Nephron progenitor cell (in vitro differentiated cells): ENCODE measurements at regions not wholly inside any gene's neighbourhood (a gene's known extent, or its start where the extent isn't known, plus 50 kb on each side); places are given as distances from the start of the nearest gene placed in this dataset.

ENCODE experiments used
- DNase-seq: peaks from one replicate; pipeline ENCODE4 v3.0.0; 2021
- H3K27ac Mint-ChIP-seq: 2 replicates; pipeline ENCODE4 v1.8.0; 2021; ENCODE audit warnings: mild to moderate bottlenecking, moderate library complexity, mixed read lengths
- H3K27me3 Mint-ChIP-seq: 2 replicates; pipeline ENCODE4 v1.8.0; 2021; ENCODE audit warnings: mild to moderate bottlenecking, low read depth, mixed read lengths; ENCODE audit not compliant: poor library complexity
- H3K36me3 Mint-ChIP-seq: 2 replicates; pipeline ENCODE4 v1.8.0; 2021; ENCODE audit warnings: low read depth, mixed read lengths
- H3K4me1 Mint-ChIP-seq: 2 replicates; pipeline ENCODE4 v1.8.0; 2021; ENCODE audit warnings: mixed read lengths
- H3K4me3 Mint-ChIP-seq: 2 replicates; pipeline ENCODE4 v1.8.0; 2021; ENCODE audit warnings: mild to moderate bottlenecking, moderate library complexity, mixed read lengths
- H3K9me3 Mint-ChIP-seq: 2 replicates; pipeline ENCODE4 v1.8.0; 2021; ENCODE audit warnings: mild to moderate bottlenecking, moderate library complexity, mixed read lengths
- CTCF ChIP-seq: fragments of 200-600 bp; sonication (generic); IDR thresholded peaks from 2 replicates; pipeline ENCODE4 v1.5.0; 2021; ENCODE audit warnings: antibody characterized with exemption

DNA sequence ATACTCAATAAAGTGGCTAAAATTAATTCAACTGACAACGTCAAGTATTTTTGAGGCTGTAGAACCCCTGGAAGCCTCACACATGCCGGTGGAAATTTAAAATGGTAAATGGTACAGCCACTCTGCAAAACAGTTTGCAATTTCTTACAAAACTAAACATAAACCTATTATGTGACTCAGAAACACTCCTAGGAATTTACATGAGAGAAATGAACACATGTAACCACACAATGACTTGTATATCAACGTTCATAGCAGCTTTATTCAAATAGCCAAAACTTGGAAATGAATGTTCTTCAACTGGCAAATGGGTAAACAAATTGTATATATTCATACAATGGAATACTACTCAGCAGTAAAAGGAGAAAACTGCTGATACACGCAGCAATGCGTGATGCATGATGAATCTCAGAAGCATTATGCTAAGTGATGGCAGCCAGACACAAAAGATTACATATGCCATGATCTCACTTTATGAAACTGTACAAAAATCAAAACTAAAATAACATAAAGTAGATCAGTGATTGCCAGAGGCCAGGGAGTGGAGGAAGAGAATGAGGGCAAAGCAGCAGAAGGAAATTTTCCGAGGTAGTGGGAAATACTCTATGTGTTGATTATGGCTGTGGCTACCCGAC is 112.5 kb downstream of the FAM50B start:
- Mint-ChIP-seq H3K27ac (no peak overlapping the region), H3K4me3 (no peak overlapping the region), H3K9me3 (peaks cover 9% of the 10 kb centered on the region), H3K36me3 (no peaks in the 10 kb centered on the region), H3K4me1 (no peaks in the 10 kb centered on the region), H3K27me3 (peaks cover 6% of the 10 kb centered on the region)
- no peak for TF ChIP-seq CTCF
- DNase-seq: no peak

DNA sequence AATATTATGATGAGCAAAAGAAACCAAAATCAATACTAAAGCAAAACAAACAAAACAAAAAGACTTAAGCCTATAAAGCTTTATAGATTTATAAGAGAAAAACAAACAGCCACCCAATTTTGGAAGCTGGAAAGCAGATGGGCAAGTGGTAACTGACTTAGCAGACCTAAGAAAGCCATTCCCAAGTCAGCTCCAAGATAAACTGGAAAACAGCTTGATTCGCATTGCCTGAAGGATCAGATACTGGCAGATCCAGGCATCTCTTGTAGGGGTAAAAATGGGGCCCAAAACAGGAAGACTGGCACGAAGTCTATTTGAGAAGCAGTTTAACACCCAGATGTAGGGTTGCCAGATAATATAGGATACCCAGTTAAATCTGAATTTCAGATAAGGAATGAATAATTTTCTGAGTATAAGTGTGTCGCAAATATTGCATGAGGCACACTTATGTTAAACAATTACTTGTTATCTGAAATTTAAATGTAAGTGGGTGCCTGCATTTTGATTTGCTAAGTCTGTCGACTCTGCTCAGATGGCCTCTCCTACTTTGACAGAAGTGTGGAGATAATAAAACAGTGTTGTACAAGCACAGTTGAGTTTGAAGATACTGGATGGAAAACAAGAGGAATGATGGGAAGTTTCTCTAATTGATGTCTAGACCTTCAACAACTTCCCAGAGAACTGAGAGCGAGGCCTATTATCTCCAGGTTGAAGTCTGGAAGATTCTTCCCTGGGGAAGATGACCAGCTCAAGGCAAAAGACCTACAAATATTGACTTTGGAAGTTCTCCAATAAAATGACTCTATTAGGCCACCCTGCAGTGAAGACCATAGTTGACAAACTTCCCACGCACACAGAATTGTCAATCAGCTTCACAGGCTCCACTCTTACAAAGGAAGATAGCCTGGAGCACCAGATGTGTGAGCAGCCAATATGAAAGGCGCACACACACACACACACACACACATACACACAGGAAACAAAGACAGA is 113.4 kb downstream of the FAM50B start:
- no peak for DNase-seq
- no peak for TF ChIP-seq CTCF
- Mint-ChIP-seq H3K36me3 (no peaks in the 10 kb centered on the region), H3K4me1 (no peaks in the 10 kb centered on the region), H3K27ac (no peak overlapping the region), H3K27me3 (peaks cover 6% of the 10 kb centered on the region), H3K4me3 (no peak overlapping the region), H3K9me3 (peaks cover 9% of the 10 kb centered on the region)

GRCh38 chr6:3963426-3963825 is 114.3 kb downstream of the FAM50B start:
- Mint-ChIP-seq H3K4me1 (no peaks in the 10 kb centered on the region), H3K36me3 (peaks cover 1% of the 10 kb centered on the region), H3K27me3 (peaks cover 6% of the 10 kb centered on the region), H3K9me3 (peaks cover 5% of the 10 kb centered on the region), H3K4me3 (no peak overlapping the region), H3K27ac (no peak overlapping the region)
- no peak for DNase-seq
- no peak for TF ChIP-seq CTCF

DNA sequence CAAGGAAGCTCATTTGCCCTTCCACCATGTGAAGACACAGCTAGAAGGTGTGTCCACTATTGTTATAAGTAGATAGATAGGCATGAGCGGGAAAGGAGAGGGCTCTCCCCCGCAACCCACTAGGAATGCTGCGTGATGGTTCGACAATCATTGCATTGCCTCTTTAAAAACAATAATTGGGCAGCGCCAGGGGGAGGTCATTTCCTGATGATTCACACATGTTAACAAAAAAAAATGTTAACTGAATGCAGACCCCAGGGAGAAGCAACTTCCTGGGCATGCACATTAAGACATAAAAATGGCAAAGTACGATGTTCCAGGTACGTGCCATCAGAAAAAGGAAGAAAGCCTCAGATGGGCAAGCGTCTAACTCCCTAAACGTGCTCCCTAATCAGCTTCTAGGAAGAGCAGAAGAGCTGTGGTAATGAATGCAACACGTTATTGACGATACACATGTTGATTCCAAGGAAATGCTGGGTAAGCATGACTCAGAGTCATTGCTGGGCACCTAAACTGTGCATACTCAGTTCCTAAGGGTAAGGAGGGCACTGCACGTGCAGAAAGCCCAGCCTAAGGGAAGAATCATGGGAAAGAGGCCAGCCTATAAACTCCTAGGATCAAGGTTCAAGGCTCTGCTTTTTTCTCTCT is 113.7 kb downstream of the FAM217A start:
- TF ChIP-seq CTCF: no peak
- H3K4me1 Mint-ChIP-seq: no peaks in the 10 kb centered on the region
- no peak for DNase-seq

GRCh38 chr6:3966426-3966825 is 112.5 kb downstream of the FAM217A start:
- H3K27me3 Mint-ChIP-seq: peaks cover 2% of the 10 kb centered on the region
- no peak for DNase-seq
- no peak overlapping the region for H3K4me3 Mint-ChIP-seq
- TF ChIP-seq CTCF: no peak
- no peaks in the 10 kb centered on the region for H3K4me1 Mint-ChIP-seq
- no peaks in the 10 kb centered on the region for H3K9me3 Mint-ChIP-seq
- peaks cover 5% of the 10 kb centered on the region for H3K36me3 Mint-ChIP-seq
- no peak overlapping the region for H3K27ac Mint-ChIP-seq

More for the DNA sequence above, 113.7 kb downstream of the FAM217A start:
- H3K27ac Mint-ChIP-seq: no peak overlapping the region
- H3K4me3 Mint-ChIP-seq: no peak overlapping the region
- no peaks in the 10 kb centered on the region for H3K9me3 Mint-ChIP-seq
- H3K36me3 Mint-ChIP-seq: peaks cover 5% of the 10 kb centered on the region
- peaks cover 2% of the 10 kb centered on the region for H3K27me3 Mint-ChIP-seq
